AG04450 (cell line): ENCODE measurements at regions not wholly inside any gene's neighbourhood (a gene's known extent, or its start where the extent isn't known, plus 50 kb on each side); places are given as distances from the start of the nearest gene placed in this dataset.

Experiments used
- CTCF ChIA-PET: fragments of 300-600, 350-600 bp; formaldehyde crosslinking; extraction: SDS; loops from one replicate; lab custom pipeline; 2022; ENCODE audit warnings: antibody characterized with exemption, inconsistent platforms; lab: Charles Lee
- POLR2A ChIA-PET: fragments of 350-600 bp; formaldehyde crosslinking; extraction: SDS; loops from one replicate; lab custom pipeline; 2021; ENCODE audit warnings: antibody characterized with exemption, inconsistent platforms; lab: Yijun Ruan, JAX
- DNase-seq: peaks from one replicate; pipeline ENCODE4 v3.0.0-alpha.2; 2011; ENCODE audit warnings: low read depth, low spot score
- H3K27ac ChIP-seq: one replicate; pipeline ENCODE4 v1.5.1; 2012; ENCODE audit warnings: low read depth, low read length, control low read depth
- H3K27me3 ChIP-seq: one replicate; pipeline ENCODE4 v1.6.0; 2012; ENCODE audit warnings: low read length; ENCODE audit not compliant: control insufficient read depth, insufficient read depth
- H3K4me3 ChIP-seq: 2 replicates; pipeline ENCODE4 v1.5.1; 2011; ENCODE audit warnings: mild to moderate bottlenecking, low read depth, low read length, control low read depth
- H3K9me3 ChIP-seq: 2 replicates; pipeline ENCODE4 v1.5.1; 2012; ENCODE audit warnings: low read length; ENCODE audit not compliant: control insufficient read depth, insufficient read depth
- CTCF ChIP-seq: IDR thresholded peaks from 2 replicates; pipeline ENCODE4 v1.5.1; 2011; ENCODE audit warnings: low read depth, low read length, control low read depth, inconsistent platforms

GRCh38 chr10:20677340-20677739 lies 219.8 kb downstream of the NEBL start:
- H3K4me3 ChIP-seq = no peak overlapping the region
- TF ChIP-seq CTCF = no peak
- peaks cover 7% of the 10 kb centered on the region; the same call in 1 of the 2 replicates for H3K9me3 ChIP-seq
- ChIA-PET POLR2A (no interaction called here), CTCF (no interaction called here)
- DNase-seq = no peak
- H3K27me3 ChIP-seq = no peaks in the 10 kb centered on the region
- no peak overlapping the region for H3K27ac ChIP-seq

GRCh38 chr10:20674926-20675325 lies 222.2 kb downstream of the NEBL start:
- CTCF ChIA-PET = no interaction called here
- Histone ChIP-seq H3K27me3 (no peaks in the 10 kb centered on the region), H3K4me3 (no peak overlapping the region), H3K9me3 (peaks cover 4% of the 10 kb centered on the region; the same call in 1 of the 2 replicates), H3K27ac (no peak overlapping the region)
- POLR2A ChIA-PET = no interaction called here
- DNase-seq = no peak
- no peak for TF ChIP-seq CTCF

GRCh38 chr10:20673175-20673574 lies 223.9 kb downstream of the NEBL start:
- Histone ChIP-seq H3K9me3 (peaks cover 4% of the 10 kb centered on the region; the same call in 1 of the 2 replicates), H3K27ac (no peak overlapping the region), H3K27me3 (no peaks in the 10 kb centered on the region), H3K4me3 (no peak overlapping the region)
- DNase-seq = no peak
- ChIA-PET POLR2A (no interaction called here), CTCF (no interaction called here)
- TF ChIP-seq CTCF = no peak

- Histone ChIP-seq H3K27me3 (no peaks in the 10 kb centered on the region), H3K9me3 (peaks cover 5% of the 10 kb centered on the region; the same call in 1 of the 2 replicates), H3K27ac (no peak overlapping the region), H3K4me3 (no peak overlapping the region)
- ChIA-PET CTCF (no interaction called here), POLR2A (no interaction called here)
- DNase-seq = no peak
- no peak for TF ChIP-seq CTCF
Measured at GRCh38 chr10:20672741-20673140, 224.4 kb downstream of the NEBL start.

GRCh38 chr10:20670579-20670978 lies 226.5 kb downstream of the NEBL start:
- no peak for TF ChIP-seq CTCF
- Histone ChIP-seq H3K27me3 (no peaks in the 10 kb centered on the region), H3K4me3 (no peak overlapping the region), H3K27ac (no peak overlapping the region), H3K9me3 (peaks cover 7% of the 10 kb centered on the region; the same call in 1 of the 2 replicates)
- ChIA-PET CTCF (no interaction called here), POLR2A (no interaction called here)
- DNase-seq = no peak
